CD4-positive, alpha-beta T cell (primary cell): ENCODE measurements at regions not wholly inside any gene's neighbourhood (a gene's known extent, or its start where the extent isn't known, plus 50 kb on each side); places are given as distances from the start of the nearest gene placed in this dataset.

Experiments used
- ATAC-seq: fragments of 200-7000 bp; cut with Tn5 transposase; one replicate; pipeline ENCODE4 v1.10.0; 2022; ENCODE audit warnings: mild to moderate bottlenecking; ENCODE audit not compliant: poor library complexity
- CTCF ChIA-PET: fragments of 350-600 bp; sonication (Branson Sonifier 250); formaldehyde crosslinking; loops from one replicate; lab custom pipeline; 2021; ENCODE audit warnings: antibody characterized with exemption, inconsistent platforms; lab: Charles Lee
- POLR2A ChIA-PET: fragments of 350-600 bp; sonication (Branson Sonifier 250); formaldehyde crosslinking; loops from one replicate; lab custom pipeline; 2021; ENCODE audit warnings: antibody characterized with exemption, inconsistent platforms; lab: Charles Lee
- DNase-seq, 14 experiments: peaks; one replicate each; pipeline ENCODE4 v3.0.0-alpha.2; 2013 to 2020; ENCODE audit warnings: mixed read lengths in 2 of 14
- H3K27ac ChIP-seq, 2 donors: one replicate each; pipeline versions ENCODE4 v1.5.1 to v1.7.0; 2013; ENCODE audit warnings: low read length in 2 of 2, low read depth in 1 of 2, mild to moderate bottlenecking in 1 of 2
- H3K27me3 ChIP-seq, 2 experiments: 1 replicate in 1 of 2; 2 replicates in 1 of 2; pipeline versions ENCODE4 v1.6.1 to v1.7.0; 2013; ENCODE audit warnings: low read length in 2 of 2, control low read depth in 1 of 2, mild to moderate bottlenecking in 1 of 2, moderate library complexity in 1 of 2; ENCODE audit not compliant: insufficient read depth in 2 of 2, control insufficient read depth in 1 of 2
- H3K36me3 ChIP-seq: one replicate; pipeline ENCODE4 v1.6.1; 2013; ENCODE audit warnings: low read length, control low read depth; ENCODE audit not compliant: insufficient read depth
- H3K4me1 ChIP-seq: one replicate; pipeline ENCODE4 v1.6.1; 2013; ENCODE audit warnings: low read length, control low read depth; ENCODE audit not compliant: insufficient read depth
- H3K4me3 ChIP-seq: one replicate; pipeline ENCODE4 v1.5.1; 2013; ENCODE audit warnings: mild to moderate bottlenecking, low read length, moderate library complexity
- H3K9me3 ChIP-seq, 2 experiments: 1 replicate in 1 of 2; 2 replicates in 1 of 2; pipeline versions ENCODE4 v1.6.1 to v1.7.0; 2013; ENCODE audit warnings: low read length in 2 of 2, mild to moderate bottlenecking in 2 of 2, control low read depth in 1 of 2, moderate library complexity in 1 of 2; ENCODE audit not compliant: control insufficient read depth in 1 of 2, insufficient read depth in 1 of 2
- H3K27ac Mint-ChIP-seq: one replicate; pipeline ENCODE4 v1.8.0; 2020; ENCODE audit warnings: mixed read lengths
- H3K27me3 Mint-ChIP-seq: one replicate; pipeline ENCODE4 v1.8.0; 2021; ENCODE audit warnings: mixed read lengths
- H3K36me3 Mint-ChIP-seq: one replicate; pipeline ENCODE4 v1.8.0; 2021; ENCODE audit warnings: low read depth, mixed read lengths
- H3K4me1 Mint-ChIP-seq: one replicate; pipeline ENCODE4 v1.8.0; 2021; ENCODE audit warnings: low read depth, mixed read lengths
- H3K4me3 Mint-ChIP-seq: one replicate; pipeline ENCODE4 v1.8.0; 2020; ENCODE audit warnings: mild to moderate bottlenecking, mixed read lengths
- H3K9me3 Mint-ChIP-seq: one replicate; pipeline ENCODE4 v1.8.0; 2020; ENCODE audit warnings: mixed read lengths
- intact Hi-C, 2 experiments: fragments of 100-400 bp; cut with DNase I in 1 of 2; cut with micrococcal nuclease in 1 of 2; formaldehyde crosslinking; loops; one replicate each; pipeline versions ENCODE4 v1.15.1 to v1.9.0; 2023 to 2025; cut with DNase I, micrococcal nuclease
- TF ChIP-seq, protein P1 (sequence below): fragments of 200-600 bp; IDR thresholded peaks from one replicate; pipeline ENCODE4 v1.8.0; 2022; ENCODE audit warnings: antibody characterized with exemption, mild to moderate bottlenecking

DNA sequence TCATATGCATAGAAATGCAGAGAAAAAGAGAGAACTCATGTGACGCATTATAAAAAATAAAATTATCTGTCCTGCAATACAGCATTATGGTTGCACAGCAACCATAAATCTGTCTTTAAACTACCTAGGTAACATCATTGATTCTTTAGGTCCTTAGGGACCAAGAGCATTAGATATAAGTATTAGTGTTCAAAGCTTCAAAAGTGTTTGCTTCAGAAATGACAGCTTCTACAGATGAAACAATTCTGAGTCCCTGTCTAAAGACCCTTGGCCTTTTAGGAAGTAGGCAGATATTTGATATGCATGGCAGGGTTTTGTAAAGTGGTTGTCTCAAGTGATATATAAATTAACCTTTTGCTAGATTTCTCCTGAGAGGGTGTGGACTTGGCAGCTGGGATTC is 454.2 kb downstream of the GBE1 start:
- DNase-seq (no peak), ATAC-seq (no peak)
- ChIA-PET POLR2A (no interaction called here), CTCF (no interaction called here)
- no peaks in the 10 kb centered on the region for H3K27me3 ChIP-seq
- no peaks in the 10 kb centered on the region for H3K36me3 ChIP-seq
- H3K27ac ChIP-seq = no peak overlapping the region
- no peaks in the 10 kb centered on the region for H3K4me1 ChIP-seq
- no peaks in the 10 kb centered on the region for H3K4me1 Mint-ChIP-seq
- no peak overlapping the region for H3K4me3 ChIP-seq
- intact Hi-C loops = no loop called here
- H3K4me3 Mint-ChIP-seq = no peak overlapping the region
- TF ChIP-seq, protein P1, sequence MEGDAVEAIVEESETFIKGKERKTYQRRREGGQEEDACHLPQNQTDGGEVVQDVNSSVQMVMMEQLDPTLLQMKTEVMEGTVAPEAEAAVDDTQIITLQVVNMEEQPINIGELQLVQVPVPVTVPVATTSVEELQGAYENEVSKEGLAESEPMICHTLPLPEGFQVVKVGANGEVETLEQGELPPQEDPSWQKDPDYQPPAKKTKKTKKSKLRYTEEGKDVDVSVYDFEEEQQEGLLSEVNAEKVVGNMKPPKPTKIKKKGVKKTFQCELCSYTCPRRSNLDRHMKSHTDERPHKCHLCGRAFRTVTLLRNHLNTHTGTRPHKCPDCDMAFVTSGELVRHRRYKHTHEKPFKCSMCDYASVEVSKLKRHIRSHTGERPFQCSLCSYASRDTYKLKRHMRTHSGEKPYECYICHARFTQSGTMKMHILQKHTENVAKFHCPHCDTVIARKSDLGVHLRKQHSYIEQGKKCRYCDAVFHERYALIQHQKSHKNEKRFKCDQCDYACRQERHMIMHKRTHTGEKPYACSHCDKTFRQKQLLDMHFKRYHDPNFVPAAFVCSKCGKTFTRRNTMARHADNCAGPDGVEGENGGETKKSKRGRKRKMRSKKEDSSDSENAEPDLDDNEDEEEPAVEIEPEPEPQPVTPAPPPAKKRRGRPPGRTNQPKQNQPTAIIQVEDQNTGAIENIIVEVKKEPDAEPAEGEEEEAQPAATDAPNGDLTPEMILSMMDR = no peak
- no peaks in the 10 kb centered on the region for H3K36me3 Mint-ChIP-seq
- H3K27me3 Mint-ChIP-seq = no peaks in the 10 kb centered on the region
- H3K27ac Mint-ChIP-seq = no peak overlapping the region
- no peaks in the 10 kb centered on the region for H3K9me3 ChIP-seq
- H3K9me3 Mint-ChIP-seq = no peaks in the 10 kb centered on the region

DNA sequence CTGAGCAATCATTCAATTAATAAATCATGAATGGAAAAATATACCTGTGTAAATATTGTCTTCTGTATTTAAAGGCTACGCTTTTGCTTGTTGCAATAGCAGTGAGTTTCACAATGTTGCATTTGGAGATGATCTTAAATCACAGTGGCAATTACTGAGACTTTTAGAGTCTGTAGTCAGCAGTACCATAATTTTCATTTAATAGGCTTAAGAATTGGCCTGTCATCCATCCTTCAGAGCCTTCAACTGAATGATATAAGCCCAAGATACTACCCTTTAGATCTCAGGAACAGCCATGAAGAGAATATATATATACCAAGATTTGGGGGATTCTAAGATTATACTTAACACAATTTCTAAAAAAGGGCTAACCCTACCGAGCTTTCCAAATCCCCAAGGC is 458.1 kb downstream of the GBE1 start:
- no peaks in the 10 kb centered on the region for H3K4me1 Mint-ChIP-seq
- DNase-seq (no peak), ATAC-seq (no peak)
- H3K4me3 Mint-ChIP-seq = no peak overlapping the region
- TF ChIP-seq, protein P1 = no peak
- intact Hi-C loops = no loop called here
- H3K9me3 ChIP-seq = no peaks in the 10 kb centered on the region
- no peaks in the 10 kb centered on the region for H3K9me3 Mint-ChIP-seq
- no peak overlapping the region for H3K27ac Mint-ChIP-seq
- H3K27me3 Mint-ChIP-seq = no peaks in the 10 kb centered on the region
- no peaks in the 10 kb centered on the region for H3K36me3 Mint-ChIP-seq
- POLR2A ChIA-PET = no interaction called here
- no peak overlapping the region for H3K27ac ChIP-seq
- H3K27me3 ChIP-seq = no peaks in the 10 kb centered on the region
- H3K36me3 ChIP-seq = no peaks in the 10 kb centered on the region
- CTCF ChIA-PET = no interaction called here
- H3K4me3 ChIP-seq = no peak overlapping the region
- no peaks in the 10 kb centered on the region for H3K4me1 ChIP-seq

DNA sequence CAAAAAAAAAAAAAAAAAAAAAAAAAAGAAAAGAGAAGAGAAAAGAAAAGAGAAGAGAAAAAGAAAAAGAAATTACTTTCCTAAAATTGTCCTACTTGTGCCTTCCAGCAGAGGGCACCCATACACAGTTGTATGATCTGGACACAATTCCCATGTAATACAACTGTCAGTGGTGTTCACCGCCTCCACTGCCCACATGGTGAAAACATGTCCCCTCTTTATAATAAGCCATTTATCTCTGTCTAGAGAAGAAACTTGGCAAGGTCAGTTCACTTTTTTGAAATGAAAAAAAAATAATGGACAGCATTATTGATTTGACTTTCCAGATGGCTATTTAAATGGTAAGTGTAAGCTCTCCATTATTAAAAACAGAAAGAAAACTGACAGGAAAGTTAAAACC is 459.4 kb downstream of the GBE1 start:
- Mint-ChIP-seq H3K4me1 (no peaks in the 10 kb centered on the region), H3K27ac (no peak overlapping the region), H3K9me3 (no peaks in the 10 kb centered on the region), H3K27me3 (no peaks in the 10 kb centered on the region), H3K36me3 (no peaks in the 10 kb centered on the region), H3K4me3 (no peak overlapping the region)
- POLR2A ChIA-PET = no interaction called here
- DNase-seq = peak in 2 of 14 experiments; percentile 11 to 12
- no peaks in the 10 kb centered on the region for H3K27me3 ChIP-seq
- no peaks in the 10 kb centered on the region for H3K9me3 ChIP-seq
- TF ChIP-seq, protein P1 = no peak
- no peaks in the 10 kb centered on the region for H3K36me3 ChIP-seq
- intact Hi-C loops = no loop called here
- CTCF ChIA-PET = interaction anchor here (0.7 to 1.0 kb wide), 2 partner anchors 11 to 141 kb away, joined by 3 to 4 read pairs; no protein-coding TSS in a partner anchor
- H3K4me1 ChIP-seq = no peaks in the 10 kb centered on the region
- ATAC-seq = no peak
- H3K27ac ChIP-seq = no peak overlapping the region
- H3K4me3 ChIP-seq = no peak overlapping the region
